MM.1S (cell line): ENCODE measurements at regions not wholly inside any gene's neighbourhood (a gene's known extent, or its start where the extent isn't known, plus 50 kb on each side); places are given as distances from the start of the nearest gene placed in this dataset.

ENCODE experiments used
- EZH2phosphoT487 ChIP-seq: fragments of 300-600 bp; sonication (generic); IDR thresholded peaks from 2 replicates; pipeline ENCODE4 v1.6.1; 2018; ENCODE audit warnings: antibody characterized with exemption, low read length
- TF ChIP-seq, protein P1 (sequence below): fragments of 300-600 bp; sonication (generic); IDR thresholded peaks from 2 replicates; pipeline ENCODE4 v1.5.1; 2016; ENCODE audit warnings: antibody characterized with exemption, low read length, mixed read lengths

DNA sequence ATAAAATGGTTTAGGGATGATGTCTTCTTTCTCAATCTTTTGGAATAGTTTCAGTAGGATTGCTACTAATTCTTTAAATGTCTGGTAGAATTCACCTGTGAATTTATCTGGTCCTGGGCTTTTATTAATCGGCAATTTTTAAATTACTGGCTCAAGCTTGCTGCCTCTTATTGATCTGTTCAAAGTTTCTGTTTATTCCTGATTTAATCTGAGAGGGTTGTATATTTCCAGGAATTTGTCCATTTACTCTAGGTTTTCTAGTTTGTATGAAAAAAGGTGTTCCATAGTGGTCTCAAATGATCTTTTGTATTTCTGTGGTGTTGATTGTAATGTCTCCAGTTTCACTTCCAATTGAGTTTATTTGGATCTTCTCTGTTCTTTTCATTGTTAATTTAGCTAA is 617.8 kb downstream of the LTN1 start:
- TF ChIP-seq, protein P1, sequence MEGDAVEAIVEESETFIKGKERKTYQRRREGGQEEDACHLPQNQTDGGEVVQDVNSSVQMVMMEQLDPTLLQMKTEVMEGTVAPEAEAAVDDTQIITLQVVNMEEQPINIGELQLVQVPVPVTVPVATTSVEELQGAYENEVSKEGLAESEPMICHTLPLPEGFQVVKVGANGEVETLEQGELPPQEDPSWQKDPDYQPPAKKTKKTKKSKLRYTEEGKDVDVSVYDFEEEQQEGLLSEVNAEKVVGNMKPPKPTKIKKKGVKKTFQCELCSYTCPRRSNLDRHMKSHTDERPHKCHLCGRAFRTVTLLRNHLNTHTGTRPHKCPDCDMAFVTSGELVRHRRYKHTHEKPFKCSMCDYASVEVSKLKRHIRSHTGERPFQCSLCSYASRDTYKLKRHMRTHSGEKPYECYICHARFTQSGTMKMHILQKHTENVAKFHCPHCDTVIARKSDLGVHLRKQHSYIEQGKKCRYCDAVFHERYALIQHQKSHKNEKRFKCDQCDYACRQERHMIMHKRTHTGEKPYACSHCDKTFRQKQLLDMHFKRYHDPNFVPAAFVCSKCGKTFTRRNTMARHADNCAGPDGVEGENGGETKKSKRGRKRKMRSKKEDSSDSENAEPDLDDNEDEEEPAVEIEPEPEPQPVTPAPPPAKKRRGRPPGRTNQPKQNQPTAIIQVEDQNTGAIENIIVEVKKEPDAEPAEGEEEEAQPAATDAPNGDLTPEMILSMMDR: no peak
- no peak for TF ChIP-seq EZH2phosphoT487
